Endothelial cell (in vitro differentiated cells): ENCODE measurements at regions not wholly inside any gene's neighbourhood (a gene's known extent, or its start where the extent isn't known, plus 50 kb on each side); places are given as distances from the start of the nearest gene placed in this dataset.

Experiments
- DNase-seq: peaks from one replicate; pipeline ENCODE4 v3.0.0; 2021; ENCODE audit warnings: low spot score
- H3K27ac Mint-ChIP-seq: one replicate; pipeline ENCODE4 v1.8.0; 2021; ENCODE audit warnings: mixed read lengths, inconsistent platforms; ENCODE audit not compliant: unreplicated experiment
- H3K27me3 Mint-ChIP-seq: one replicate; pipeline ENCODE4 v1.8.0; 2021; ENCODE audit warnings: mild to moderate bottlenecking, moderate library complexity, mixed read lengths, inconsistent platforms; ENCODE audit not compliant: unreplicated experiment
- H3K36me3 Mint-ChIP-seq: one replicate; pipeline ENCODE4 v1.8.0; 2021; ENCODE audit warnings: mild to moderate bottlenecking, low read depth, mixed read lengths, inconsistent platforms; ENCODE audit not compliant: unreplicated experiment
- H3K4me1 Mint-ChIP-seq: one replicate; pipeline ENCODE4 v1.8.0; 2021; ENCODE audit warnings: mild to moderate bottlenecking, mixed read lengths, inconsistent platforms; ENCODE audit not compliant: unreplicated experiment
- H3K4me3 Mint-ChIP-seq: one replicate; pipeline ENCODE4 v1.8.0; 2021; ENCODE audit warnings: mild to moderate bottlenecking, mixed read lengths, inconsistent platforms; ENCODE audit not compliant: unreplicated experiment
- H3K9me3 Mint-ChIP-seq: one replicate; pipeline ENCODE4 v1.8.0; 2021; ENCODE audit warnings: mixed read lengths, inconsistent platforms; ENCODE audit not compliant: unreplicated experiment
- TF ChIP-seq, protein P1 (sequence below): fragments of 200-600 bp; sonication (generic); IDR thresholded peaks from one replicate; pipeline ENCODE4 v1.5.0; 2021; ENCODE audit warnings: antibody characterized with exemption; ENCODE audit not compliant: unreplicated experiment

DNA sequence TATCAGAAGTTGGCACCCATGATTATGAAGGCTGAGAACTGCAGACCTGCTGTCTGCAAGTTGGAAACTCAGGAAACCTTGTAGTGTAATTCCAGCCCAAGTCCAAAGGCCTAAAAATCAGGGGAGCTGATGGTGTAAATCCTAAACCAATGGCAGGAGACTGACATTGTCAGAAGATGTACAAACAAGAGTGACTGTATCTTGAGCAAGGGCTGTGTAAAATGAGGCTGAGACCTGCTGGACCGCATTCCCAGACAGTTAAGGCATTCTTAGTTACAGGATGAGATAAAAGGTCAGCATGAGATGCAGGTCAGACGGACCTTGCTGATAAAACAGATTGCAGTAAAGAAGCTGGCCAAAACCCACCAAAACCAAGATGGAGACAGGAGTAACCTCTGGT, 147.7 kb downstream of the COG6 start:
- Mint-ChIP-seq H3K4me1 (no peaks in the 10 kb centered on the region), H3K36me3 (peaks cover 4% of the 10 kb centered on the region), H3K27ac (no peak overlapping the region), H3K4me3 (no peak overlapping the region), H3K27me3 (no peaks in the 10 kb centered on the region), H3K9me3 (peaks cover 3% of the 10 kb centered on the region)
- TF ChIP-seq, protein P1, sequence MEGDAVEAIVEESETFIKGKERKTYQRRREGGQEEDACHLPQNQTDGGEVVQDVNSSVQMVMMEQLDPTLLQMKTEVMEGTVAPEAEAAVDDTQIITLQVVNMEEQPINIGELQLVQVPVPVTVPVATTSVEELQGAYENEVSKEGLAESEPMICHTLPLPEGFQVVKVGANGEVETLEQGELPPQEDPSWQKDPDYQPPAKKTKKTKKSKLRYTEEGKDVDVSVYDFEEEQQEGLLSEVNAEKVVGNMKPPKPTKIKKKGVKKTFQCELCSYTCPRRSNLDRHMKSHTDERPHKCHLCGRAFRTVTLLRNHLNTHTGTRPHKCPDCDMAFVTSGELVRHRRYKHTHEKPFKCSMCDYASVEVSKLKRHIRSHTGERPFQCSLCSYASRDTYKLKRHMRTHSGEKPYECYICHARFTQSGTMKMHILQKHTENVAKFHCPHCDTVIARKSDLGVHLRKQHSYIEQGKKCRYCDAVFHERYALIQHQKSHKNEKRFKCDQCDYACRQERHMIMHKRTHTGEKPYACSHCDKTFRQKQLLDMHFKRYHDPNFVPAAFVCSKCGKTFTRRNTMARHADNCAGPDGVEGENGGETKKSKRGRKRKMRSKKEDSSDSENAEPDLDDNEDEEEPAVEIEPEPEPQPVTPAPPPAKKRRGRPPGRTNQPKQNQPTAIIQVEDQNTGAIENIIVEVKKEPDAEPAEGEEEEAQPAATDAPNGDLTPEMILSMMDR: no peak
- DNase-seq: no peak

DNA sequence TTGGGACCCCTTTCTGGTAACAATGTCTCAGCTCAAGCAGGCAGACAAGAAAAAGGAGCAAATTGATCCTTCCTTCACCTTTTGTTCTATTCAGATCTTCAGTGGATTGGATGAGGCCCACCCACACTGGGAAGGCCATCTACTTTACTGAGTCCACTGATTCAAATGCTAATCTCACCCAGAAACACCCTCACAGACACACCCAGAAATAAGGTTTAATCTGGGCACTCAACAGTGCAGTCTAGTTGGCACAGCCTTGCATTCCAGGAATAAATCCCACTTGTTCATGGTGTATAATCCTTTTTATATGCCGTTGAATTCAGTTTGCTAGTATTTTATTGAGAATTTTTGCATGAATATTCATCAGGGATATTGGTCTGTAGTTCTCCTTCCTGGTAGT, 148.4 kb downstream of the COG6 start:
- peaks cover 3% of the 10 kb centered on the region for H3K9me3 Mint-ChIP-seq
- TF ChIP-seq, protein P1: no peak
- H3K27me3 Mint-ChIP-seq: no peaks in the 10 kb centered on the region
- no peak overlapping the region for H3K27ac Mint-ChIP-seq
- no peak for DNase-seq
- no peak overlapping the region for H3K4me3 Mint-ChIP-seq
- H3K4me1 Mint-ChIP-seq: no peaks in the 10 kb centered on the region
- peaks cover 4% of the 10 kb centered on the region for H3K36me3 Mint-ChIP-seq

DNA sequence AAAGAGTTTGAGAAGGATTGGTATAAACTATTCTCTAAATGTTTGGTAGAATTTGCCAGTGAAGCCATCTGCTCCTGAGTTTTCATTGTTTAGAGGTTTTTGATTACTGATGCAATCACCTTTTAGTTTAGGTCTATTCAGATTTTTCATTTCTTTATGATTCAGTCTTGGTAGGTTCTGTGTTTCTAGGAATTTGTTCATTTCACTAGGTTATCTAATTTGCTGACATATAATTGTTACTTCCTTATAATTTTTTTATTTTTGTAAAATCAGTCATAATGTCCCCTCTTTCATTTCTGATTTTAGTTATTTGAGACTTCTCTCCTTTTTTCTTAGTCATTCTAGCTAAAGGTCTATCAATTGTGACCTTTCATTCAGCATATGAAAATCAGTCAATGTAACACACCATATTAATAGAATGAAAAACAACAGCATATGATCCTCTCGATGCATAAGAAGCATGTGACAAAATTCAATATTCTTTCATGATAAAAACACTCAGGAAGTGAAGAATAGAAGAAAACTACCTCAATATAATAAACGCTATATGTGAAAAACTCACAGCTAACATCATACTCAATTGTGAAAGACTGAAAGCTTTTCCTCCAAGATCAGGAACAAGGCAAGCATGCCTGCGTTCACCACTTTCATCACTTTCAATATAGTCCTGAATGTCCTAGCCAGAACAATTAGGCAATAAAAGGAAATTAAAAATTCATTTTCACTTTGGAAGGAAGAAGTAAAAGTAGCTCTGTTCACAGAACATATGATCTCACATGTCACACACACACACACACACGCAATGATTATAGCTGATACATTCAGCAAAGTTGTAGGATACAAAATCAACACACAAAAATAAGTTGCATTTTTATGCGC, 149.1 kb downstream of the COG6 start:
- H3K4me3 Mint-ChIP-seq: no peak overlapping the region
- no peak overlapping the region for H3K27ac Mint-ChIP-seq
- H3K4me1 Mint-ChIP-seq: no peaks in the 10 kb centered on the region
- peaks cover 4% of the 10 kb centered on the region for H3K36me3 Mint-ChIP-seq
- H3K27me3 Mint-ChIP-seq: no peaks in the 10 kb centered on the region
- peaks cover 3% of the 10 kb centered on the region for H3K9me3 Mint-ChIP-seq
- DNase-seq: no peak
- TF ChIP-seq, protein P1: no peak

DNA sequence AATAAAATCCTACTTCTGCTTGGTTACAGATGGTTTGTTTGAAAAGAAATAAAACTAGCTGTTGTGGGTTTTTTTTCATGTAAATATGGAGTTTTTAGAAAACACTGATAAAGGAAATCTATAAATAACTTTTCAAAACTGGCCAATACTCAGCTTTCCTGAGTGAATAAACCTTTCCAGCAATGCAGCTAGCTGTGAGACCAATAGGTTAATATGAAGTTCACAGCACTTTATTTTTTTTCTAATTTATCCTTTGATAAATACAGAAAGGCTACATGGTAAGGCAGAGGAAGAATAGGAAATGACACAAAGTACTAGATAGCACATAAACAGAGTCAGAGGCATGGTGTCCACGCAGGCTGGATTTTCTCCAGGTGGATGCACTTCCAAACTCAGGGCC, 154.0 kb downstream of the COG6 start:
- no peaks in the 10 kb centered on the region for H3K9me3 Mint-ChIP-seq
- H3K4me3 Mint-ChIP-seq: no peak overlapping the region
- no peaks in the 10 kb centered on the region for H3K27me3 Mint-ChIP-seq
- peaks cover 7% of the 10 kb centered on the region for H3K4me1 Mint-ChIP-seq
- TF ChIP-seq, protein P1: no peak
- DNase-seq: no peak
- no peak overlapping the region for H3K27ac Mint-ChIP-seq
- H3K36me3 Mint-ChIP-seq: no peaks in the 10 kb centered on the region

DNA sequence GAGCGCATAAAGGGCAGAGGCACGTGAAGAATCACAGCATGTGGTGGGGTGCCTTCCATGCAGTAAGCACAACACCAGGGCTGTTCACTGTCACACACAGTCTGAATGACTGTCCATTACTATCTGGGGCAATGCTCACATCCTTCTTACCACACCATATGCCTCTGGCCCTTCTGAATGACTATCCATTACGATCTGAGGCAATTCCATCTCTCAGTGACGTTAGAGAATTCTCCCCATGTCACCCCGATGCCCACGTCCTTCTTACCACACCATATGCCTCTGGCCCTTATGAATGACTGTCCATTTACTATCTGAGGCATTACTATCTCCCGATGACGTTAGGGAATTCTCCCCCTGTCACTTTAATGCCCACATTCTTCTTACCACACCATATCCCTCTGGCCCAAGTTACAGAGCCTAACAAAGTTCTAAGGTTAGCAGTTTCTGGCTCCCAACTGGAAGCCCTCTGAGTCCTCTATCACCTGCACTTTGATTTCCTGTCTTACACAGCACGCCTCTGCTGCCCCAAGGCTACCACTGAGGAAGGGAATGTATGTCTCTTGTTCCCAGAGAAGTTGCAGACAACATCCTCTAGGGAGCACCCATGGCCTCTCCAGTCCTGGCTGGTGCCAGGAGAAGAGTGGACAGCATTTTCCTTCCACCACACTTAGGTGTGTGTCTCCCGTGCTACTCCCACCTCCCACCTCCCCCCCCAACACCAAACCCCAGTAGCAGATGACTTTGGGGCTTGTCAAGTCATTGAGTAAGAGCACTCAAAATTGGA, 154.8 kb downstream of the COG6 start:
- Mint-ChIP-seq H3K4me3 (no peak overlapping the region), H3K27me3 (no peaks in the 10 kb centered on the region), H3K27ac (no peak overlapping the region), H3K9me3 (no peaks in the 10 kb centered on the region), H3K36me3 (no peaks in the 10 kb centered on the region), H3K4me1 (peaks cover 7% of the 10 kb centered on the region)
- no peak for DNase-seq
- TF ChIP-seq, protein P1: no peak
